GM21576 (cell line): ENCODE measurements at regions not wholly inside any gene's neighbourhood (a gene's known extent, or its start where the extent isn't known, plus 50 kb on each side); places are given as distances from the start of the nearest gene placed in this dataset.
"Not testable (repeated sequence)": the region's sequence is repeated elsewhere in the genome, so short reads cannot be mapped to it uniquely, and the experiment has no call there.

Experiments
- ATAC-seq: cut with Tn5 transposase; IDR thresholded peaks from one replicate; pipeline ENCODE4 v1.9.1; 2021; ENCODE audit warnings: mild to moderate bottlenecking, moderate library complexity; ENCODE audit not compliant: unreplicated experiment

GRCh38 chr1:55812281-55812680, 597.1 kb upstream of the USP24 start:
- ATAC-seq = no peak

GRCh38 chr1:55808263-55808662, 593.1 kb upstream of the USP24 start:
- ATAC-seq = no peak

DNA sequence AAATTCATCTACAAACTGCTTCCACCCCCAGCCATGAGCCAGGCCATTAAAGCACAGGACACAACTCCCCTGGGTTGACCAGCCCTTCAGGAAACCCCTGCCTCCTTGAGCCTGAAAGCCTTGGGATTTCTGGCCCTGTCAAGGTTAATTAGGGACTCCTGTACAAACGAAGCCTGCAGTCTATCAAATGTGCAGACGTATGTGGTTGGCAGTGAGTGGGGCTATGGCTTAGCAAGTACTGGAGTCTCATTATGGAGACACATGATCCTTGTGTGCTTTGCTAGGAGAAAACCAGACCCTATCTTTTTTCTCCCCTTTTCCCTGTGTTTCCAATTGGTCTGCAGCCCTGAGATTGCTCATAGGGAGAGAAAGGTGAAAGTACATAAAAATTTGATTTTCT, 588.3 kb upstream of the USP24 start:
- no peak for ATAC-seq

- no peak for ATAC-seq
These were observed 586.3 kb upstream of the USP24 start for GRCh38 chr1:55801481-55801880.

GRCh38 chr1:55800503-55800902, 585.3 kb upstream of the USP24 start:
- ATAC-seq = no peak

GRCh38 chr1:55793856-55794255, 578.7 kb upstream of the USP24 start:
- no peak for ATAC-seq

DNA sequence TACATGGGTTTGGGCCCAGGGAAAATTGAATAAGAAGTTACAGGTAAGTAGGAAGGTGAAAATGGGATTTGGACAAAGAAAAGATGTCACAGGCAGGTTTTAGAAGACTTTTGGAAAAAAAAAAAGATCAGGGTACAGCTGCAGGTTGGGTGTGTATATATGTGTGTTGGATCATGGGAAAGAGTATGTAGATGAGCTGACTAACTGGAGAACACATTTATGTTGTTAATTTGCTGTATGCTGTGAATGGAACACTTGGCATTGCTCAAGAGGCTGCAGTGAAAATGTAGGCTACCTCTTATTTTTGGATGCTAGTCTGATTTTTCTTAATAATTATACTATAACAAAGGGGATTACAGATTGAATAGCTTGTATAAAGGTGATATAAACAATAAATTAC, 577.7 kb upstream of the USP24 start:
- ATAC-seq = no peak

GRCh38 chr1:55789466-55789865, 574.3 kb upstream of the USP24 start:
- ATAC-seq = no peak

- ATAC-seq = no peak
These were observed 571.2 kb upstream of the USP24 start for GRCh38 chr1:55786396-55786795.

- not testable (repeated sequence) for ATAC-seq
These were observed 569.8 kb upstream of the USP24 start for GRCh38 chr1:55784941-55785450.

GRCh38 chr1:55781944-55782482, 566.8 kb upstream of the USP24 start:
- ATAC-seq = no peak

DNA sequence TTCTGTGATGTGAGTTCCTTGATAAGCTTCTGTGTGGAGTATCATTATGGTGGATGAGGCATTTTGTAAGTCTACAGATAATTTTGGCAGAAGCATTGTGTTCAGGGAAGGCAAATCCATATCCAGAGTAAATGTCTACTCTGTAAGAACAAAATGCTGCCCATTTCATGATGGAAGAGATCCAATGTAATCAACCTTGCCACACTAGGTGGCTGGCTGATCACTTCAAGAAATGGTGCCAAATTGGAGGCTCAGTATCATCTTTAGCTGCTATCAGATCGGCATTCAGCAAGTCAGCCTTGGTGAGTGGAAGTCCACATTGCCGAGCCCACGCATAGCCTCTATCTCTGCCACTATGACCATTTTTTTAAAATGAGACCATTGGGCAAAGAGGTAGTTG, 565.8 kb upstream of the USP24 start:
- no peak for ATAC-seq

DNA sequence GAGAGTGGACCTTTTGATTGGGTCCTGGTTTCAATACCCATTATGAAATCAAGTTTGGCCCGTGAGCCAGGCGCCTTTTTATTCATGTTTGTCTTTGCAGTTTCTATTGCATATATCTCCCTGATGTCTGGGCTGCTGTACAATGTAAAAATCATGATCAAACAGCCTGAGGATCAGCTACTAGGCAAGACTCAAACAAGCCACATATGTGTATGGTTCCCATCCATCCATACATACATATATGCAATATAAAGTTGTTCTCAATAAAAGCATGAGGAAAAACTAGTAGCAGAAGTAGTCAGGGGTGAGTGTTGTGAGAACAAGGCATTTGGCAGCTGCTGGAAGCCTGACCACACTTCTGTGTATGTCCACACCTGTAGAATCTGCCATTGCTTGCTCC, 562.4 kb upstream of the USP24 start:
- ATAC-seq = no peak

GRCh38 chr1:55775007-55775406, 559.8 kb upstream of the USP24 start:
- ATAC-seq = no peak

GRCh38 chr1:55774446-55774845, 559.3 kb upstream of the USP24 start:
- no peak for ATAC-seq

DNA sequence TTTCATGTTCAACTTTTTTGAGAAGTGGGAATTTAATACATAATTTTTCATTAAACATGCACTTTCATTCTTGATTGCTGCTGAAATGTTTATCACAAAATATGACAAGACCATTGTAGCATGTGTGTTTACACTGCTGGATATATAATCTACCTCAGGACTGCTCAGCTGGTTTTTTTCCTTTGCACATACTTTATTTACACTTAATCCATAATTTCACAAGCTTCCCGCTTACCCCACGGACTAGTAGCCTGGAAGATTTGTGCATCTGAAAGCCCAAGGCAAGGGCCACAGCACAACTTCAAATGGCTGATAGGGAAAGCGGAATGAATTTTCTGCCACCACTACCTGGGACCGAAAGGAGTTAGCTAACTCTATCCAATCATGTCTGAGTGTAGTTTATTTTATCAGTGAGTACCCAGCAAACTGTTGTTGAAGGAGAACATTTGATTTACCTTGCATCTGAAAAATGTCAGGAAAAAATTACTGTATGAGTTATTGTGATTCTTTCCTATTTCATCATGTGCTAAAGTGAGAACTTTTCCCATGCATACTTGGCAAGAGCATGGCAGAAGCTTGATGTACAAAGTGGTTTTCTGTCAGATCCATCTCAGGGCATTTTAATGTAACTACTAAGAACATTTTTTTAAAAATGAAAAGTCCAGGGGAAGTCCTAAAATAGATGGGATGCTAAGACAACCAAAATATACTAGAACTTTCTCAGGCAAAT, 558.2 kb upstream of the USP24 start:
- no peak for ATAC-seq

DNA sequence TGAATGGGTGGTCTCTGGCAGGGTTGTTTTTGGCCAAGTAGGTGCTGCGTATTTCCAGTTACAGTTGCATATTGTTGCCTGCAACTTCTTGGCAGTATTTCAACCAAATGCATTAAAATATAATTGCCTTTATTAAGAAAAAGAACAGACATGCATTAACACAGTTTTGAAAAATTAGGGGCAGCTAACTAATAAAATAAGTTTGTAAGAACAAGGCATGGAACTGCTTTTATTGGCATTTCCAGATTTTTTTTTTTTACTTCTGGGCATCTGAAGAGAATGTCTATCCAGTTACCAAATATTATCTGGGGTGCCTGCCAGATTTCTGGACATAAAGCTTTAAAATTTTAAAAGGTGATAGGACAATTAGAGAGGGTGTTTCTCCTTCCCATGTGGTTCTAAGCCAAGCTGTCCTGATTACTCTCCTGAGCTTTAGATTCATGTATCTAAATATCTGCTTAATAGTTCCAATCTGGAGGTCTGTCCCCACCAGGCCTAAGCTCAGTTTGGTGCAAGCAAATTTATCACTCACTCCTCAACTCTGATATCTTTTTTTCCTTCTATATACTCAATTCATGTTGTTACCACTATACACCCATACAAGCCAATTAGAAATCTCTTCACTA, 553.3 kb upstream of the USP24 start:
- no peak for ATAC-seq

- no peak for ATAC-seq
These were observed 552.0 kb upstream of the USP24 start for GRCh38 chr1:55767171-55767570.

DNA sequence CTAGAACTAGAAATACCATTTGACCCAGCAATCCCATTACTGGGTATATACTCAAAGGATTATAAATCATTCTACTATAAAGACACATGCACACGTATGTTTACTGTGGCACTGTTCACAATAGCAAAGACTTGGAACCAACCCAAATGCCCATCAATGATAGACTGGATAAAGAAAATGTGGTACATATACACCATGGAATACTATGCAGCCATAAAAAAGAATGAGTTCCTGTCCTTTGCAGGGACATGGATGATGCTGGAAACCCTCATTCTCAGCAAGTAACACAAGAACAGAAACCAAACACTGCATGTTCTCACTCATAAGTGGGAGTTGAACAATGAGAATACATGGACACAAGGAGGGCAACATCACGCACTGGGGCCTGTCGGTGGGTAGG, 550.3 kb upstream of the USP24 start:
- ATAC-seq = not testable (repeated sequence)

DNA sequence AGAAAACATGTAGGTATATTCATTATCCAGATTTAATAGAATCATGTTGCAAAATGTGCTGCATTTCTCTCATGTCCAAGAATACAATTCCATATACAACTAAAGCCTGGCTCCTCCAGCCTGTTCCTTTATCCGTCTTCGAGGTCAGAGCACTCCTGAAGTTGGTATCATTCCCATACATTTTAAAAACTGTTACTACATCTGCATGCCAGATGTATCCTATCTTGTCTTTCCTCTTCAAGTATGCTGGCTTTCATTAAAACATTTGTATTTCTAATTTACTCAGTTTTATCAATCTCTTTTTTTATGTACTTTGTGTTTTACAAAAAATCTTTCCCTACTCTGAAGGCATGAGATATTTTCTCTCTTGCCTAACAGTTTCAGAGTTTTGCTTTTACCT, 536.6 kb upstream of the USP24 start:
- no peak for ATAC-seq

- no peak for ATAC-seq
These were observed 535.4 kb upstream of the USP24 start for GRCh38 chr1:55750628-55750995.

GRCh38 chr1:55749975-55750627, 534.9 kb upstream of the USP24 start:
- ATAC-seq = no peak
